WTC11 (cell line): ENCODE measurements at regions not wholly inside any gene's neighbourhood (a gene's known extent, or its start where the extent isn't known, plus 50 kb on each side); places are given as distances from the start of the nearest gene placed in this dataset.

Experiments
- ATAC-seq: fragments of 200-7000 bp; cut with Tn5 transposase; 2 replicates; pipeline ENCODE4 v1.10.0; 2021; ENCODE audit warnings: mild to moderate bottlenecking, moderate library complexity
- CTCF ChIA-PET: fragments of 300-600 bp; sonication (Branson Sonifier 250); formaldehyde crosslinking; loops from one replicate; lab custom pipeline; 2021; ENCODE audit warnings: antibody characterized with exemption; lab: Charles Lee
- POLR2A ChIA-PET: fragments of 350-600 bp; sonication (Branson Sonifier 250); formaldehyde crosslinking; loops from one replicate; lab custom pipeline; 2021; ENCODE audit warnings: antibody characterized with exemption; lab: Charles Lee
- DNase-seq: peaks from one replicate; pipeline ENCODE4 v3.0.0; 2021; ENCODE audit warnings: low spot score
- H3K27ac Mint-ChIP-seq: 2 replicates; pipeline ENCODE4 v1.8.0; 2021; ENCODE audit warnings: mixed read lengths
- H3K27me3 Mint-ChIP-seq: 2 replicates; pipeline ENCODE4 v1.8.0; 2021; ENCODE audit warnings: low read depth, mild to moderate bottlenecking, moderate library complexity, mixed read lengths
- H3K36me3 Mint-ChIP-seq: 2 replicates; pipeline ENCODE4 v1.8.0; 2021; ENCODE audit warnings: mixed read lengths
- H3K4me1 Mint-ChIP-seq: 2 replicates; pipeline ENCODE4 v1.8.0; 2022; ENCODE audit warnings: mixed read lengths
- H3K4me3 Mint-ChIP-seq: 2 replicates; pipeline ENCODE4 v1.8.0; 2021; ENCODE audit warnings: mild to moderate bottlenecking, moderate library complexity, mixed read lengths
- H3K9me3 Mint-ChIP-seq: 2 replicates; pipeline ENCODE4 v1.8.0; 2021; ENCODE audit warnings: mixed read lengths
- ATF3 ChIP-seq: sonication (generic); formaldehyde crosslinking; conservative IDR thresholded peaks from 2 replicates; pipeline ENCODE4 v1.8.1; 2022; ENCODE audit warnings: mild to moderate bottlenecking, missing genetic modification reagents
- E2F5 ChIP-seq: sonication (generic); formaldehyde crosslinking; IDR thresholded peaks from 2 replicates; pipeline ENCODE4 v1.8.1; 2022; ENCODE audit warnings: mild to moderate bottlenecking, moderate library complexity, missing genetic modification reagents
- FOXP4 ChIP-seq: sonication (generic); formaldehyde crosslinking; IDR thresholded peaks from 2 replicates; pipeline ENCODE4 v1.8.0; 2022; ENCODE audit warnings: mild to moderate bottlenecking, missing genetic modification reagents
- GRHL2 ChIP-seq: fragments of 250-450 bp; sonication (Bioruptor Pico); IDR thresholded peaks from 2 replicates; pipeline ENCODE4 v1.8.0; 2022; ENCODE audit warnings: mild to moderate bottlenecking, moderate library complexity; ENCODE audit not compliant: insufficient replicate concordance, severe bottlenecking
- NFE2L1 ChIP-seq: sonication (generic); formaldehyde crosslinking; IDR thresholded peaks from 2 replicates; pipeline ENCODE4 v1.8.1; 2023; ENCODE audit warnings: missing genetic modification reagents
- PREB ChIP-seq: sonication (generic); formaldehyde crosslinking; IDR thresholded peaks from 2 replicates; pipeline ENCODE4 v1.8.1; 2022; ENCODE audit warnings: mild to moderate bottlenecking, missing genetic modification reagents, moderate library complexity, borderline replicate concordance
- TCF7 ChIP-seq: sonication (generic); formaldehyde crosslinking; IDR thresholded peaks from 2 replicates; pipeline ENCODE4 v1.8.0; 2022; ENCODE audit warnings: mild to moderate bottlenecking, low read depth, missing genetic modification reagents, moderate library complexity
- TEAD4 ChIP-seq: sonication (generic); formaldehyde crosslinking; IDR thresholded peaks from 2 replicates; pipeline ENCODE4 v1.8.0; 2022; ENCODE audit warnings: mild to moderate bottlenecking, missing genetic modification reagents
- USF1 ChIP-seq: sonication (generic); formaldehyde crosslinking; IDR thresholded peaks from 2 replicates; pipeline ENCODE4 v1.8.0; 2022; ENCODE audit warnings: mild to moderate bottlenecking, missing genetic modification reagents
- ZNF423 ChIP-seq: fragments of 250-450 bp; sonication (Bioruptor Pico); IDR thresholded peaks from 2 replicates; pipeline ENCODE4 v2.1.2; 2022; ENCODE audit warnings: mild to moderate bottlenecking, moderate library complexity
- ZNF532 ChIP-seq: fragments of 250-450 bp; sonication (Bioruptor Pico); IDR thresholded peaks from 2 replicates; pipeline ENCODE4 v1.9.0; 2021; ENCODE audit warnings: mild to moderate bottlenecking, borderline replicate concordance

GRCh38 chr18:61973273-61974115, 80.7 kb upstream of the RNF152 start:
- ATAC-seq, result no peak
- H3K36me3 Mint-ChIP-seq, result no peaks in the 10 kb centered on the region
- H3K9me3 Mint-ChIP-seq, result no peaks in the 10 kb centered on the region
- DNase-seq, result no peak
- no peak overlapping the region for H3K27ac Mint-ChIP-seq
- no peak overlapping the region for H3K4me3 Mint-ChIP-seq
- no peak for TF ChIP-seq E2F5 (CRISPR knock-in tag)
- TF ChIP-seq USF1, result no peak
- no peak for TF ChIP-seq FOXP4 (CRISPR knock-in tag)
- no peak for TF ChIP-seq ATF3 (CRISPR knock-in tag)
- TF ChIP-seq PREB (CRISPR knock-in tag), result no peak
- TF ChIP-seq ZNF532 (CRISPR knock-in tag), result no peak
- no peak for TF ChIP-seq TCF7 (CRISPR knock-in tag)
- TF ChIP-seq NFE2L1, result no peak
- TF ChIP-seq TEAD4 (CRISPR knock-in tag), result no peak
- CTCF ChIA-PET, result no interaction called here
- POLR2A ChIA-PET, result no interaction called here
- H3K4me1 Mint-ChIP-seq, result peaks cover 8% of the 10 kb centered on the region
- H3K27me3 Mint-ChIP-seq, result no peaks in the 10 kb centered on the region

- ATAC-seq, result no peak
- no peaks in the 10 kb centered on the region for H3K9me3 Mint-ChIP-seq
- no peak overlapping the region for H3K4me3 Mint-ChIP-seq
- POLR2A ChIA-PET, result no interaction called here
- DNase-seq, result no peak
- no peaks in the 10 kb centered on the region for H3K36me3 Mint-ChIP-seq
- no peak overlapping the region for H3K27ac Mint-ChIP-seq
- CTCF ChIA-PET, result no interaction called here
- H3K4me1 Mint-ChIP-seq, result peaks cover 8% of the 10 kb centered on the region
- H3K27me3 Mint-ChIP-seq, result no peaks in the 10 kb centered on the region
- TF ChIP-seq ZNF423 (CRISPR knock-in tag) (0 out of 2 replicates have a peak, but pooled peaks have one; percentile 4), GRHL2 (no peak)
These were observed 79.8 kb upstream of the RNF152 start for GRCh38 chr18:61972389-61973264.
